Erythroblast (primary cell): ENCODE measurements at regions not wholly inside any gene's neighbourhood (a gene's known extent, or its start where the extent isn't known, plus 50 kb on each side); places are given as distances from the start of the nearest gene placed in this dataset.

Source experiments
- GATA1 ChIP-seq: IDR thresholded peaks from 2 replicates; pipeline ENCODE4 v1.6.1; 2011; ENCODE audit warnings: low read depth, mild to moderate bottlenecking, control low read depth, low read length, moderate library complexity
- POLR2A ChIP-seq: IDR thresholded peaks from 2 replicates; pipeline ENCODE4 v1.6.1; 2011; ENCODE audit warnings: mild to moderate bottlenecking, low read length

DNA sequence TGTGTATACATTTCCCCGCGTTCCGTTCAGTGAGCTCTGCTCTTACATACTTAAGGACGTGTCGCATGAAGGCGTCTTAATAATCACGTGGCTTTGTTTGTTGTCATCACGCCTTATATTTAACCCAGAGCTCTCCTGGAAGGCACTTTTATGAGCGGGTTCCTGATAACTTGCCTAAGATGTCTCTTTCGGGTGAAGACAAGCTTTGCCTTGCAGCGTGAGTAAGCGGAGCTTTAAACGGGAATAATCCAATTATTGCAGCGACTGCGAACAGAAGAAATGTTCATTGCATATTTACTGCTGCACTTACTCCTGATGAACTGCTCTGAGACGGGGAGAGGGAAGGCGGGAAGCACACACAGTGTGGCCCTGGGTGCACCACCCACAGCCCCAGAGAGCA is 1128.2 kb downstream of the BRD1 start:
- TF ChIP-seq POLR2A (no peak), GATA1 (no peak)
